ENCODE measurements at regions not wholly inside any gene's neighbourhood (a gene's known extent, or its start where the extent isn't known, plus 50 kb on each side); places are given as distances from the start of the nearest gene placed in this dataset.

- H3K4me2 ChIP-seq (ENCODE audit: low read depth, low read length) = no peak overlapping the region
- no peak overlapping the region for H2BK5ac ChIP-seq (ENCODE audit: low read depth, low read length, poor library complexity, severe bottlenecking)
- no peak overlapping the region for H3K27ac ChIP-seq (ENCODE audit: insufficient read depth, low read length)
- no peak overlapping the region for H3K14ac ChIP-seq (replicated peaks; ENCODE audit: low read depth, low read length)
- no peak overlapping the region for H2BK120ac ChIP-seq (ENCODE audit: low read depth, low read length)
- no peak overlapping the region for H4K91ac ChIP-seq (ENCODE audit: insufficient read depth, low read depth, low read length)
- no peak overlapping the region for H2AK9ac ChIP-seq (replicated peaks; ENCODE audit: low read depth, low read length, poor library complexity)
- TF ChIP-seq CEBPB (IDR thresholded peaks at IDR 0.05; ENCODE audit: low read depth, low read length) (no peak), USF2 (IDR thresholded peaks at IDR 0.05; ENCODE audit: low read depth, low read length) (no peak)
- CTCF ChIA-PET = no interaction called here
- no peak overlapping the region for H2BK15ac ChIP-seq (ENCODE audit: low read depth, low read length)
- dilution Hi-C loops (cut with HindIII; ENCODE audit: low sequenced_read_pairs, unreplicated experiment) (no loop called here), intact Hi-C loops (cut with micrococcal nuclease) (no loop called here), in situ Hi-C loops (cut with MboI; ENCODE audit: low sequenced_read_pairs) (no loop called here)
- H3K9me3 ChIP-seq (ENCODE audit: control insufficient read depth, insufficient read depth, low read length) = peaks cover 6% of the 10 kb centered on the region
- no peaks in the 10 kb centered on the region for H3K27me3 ChIP-seq (ENCODE audit: control insufficient read depth, insufficient read depth, low read length)
- no peak overlapping the region for H3K18ac ChIP-seq (ENCODE audit: low read depth, low read length)
- DNase-seq = no peak
- no peak overlapping the region for H2AFZ ChIP-seq (replicated peaks; ENCODE audit: low read length, poor library complexity)
- no peaks in the 10 kb centered on the region for H4K20me1 ChIP-seq (ENCODE audit: insufficient read depth, low read length)
- H3K36me3 ChIP-seq (ENCODE audit: control insufficient read depth, insufficient read depth, low read length) = no peaks in the 10 kb centered on the region
- H2AK5ac ChIP-seq (ENCODE audit: low read depth, low read length) = no peak overlapping the region
- no peak for ATAC-seq (ENCODE audit: low read depth)
- no peaks in the 10 kb centered on the region for H3K79me1 ChIP-seq (ENCODE audit: low read depth in 1 of 2, low read length in 2 of 2)
- no peaks in the 10 kb centered on the region for H3K4me1 ChIP-seq (ENCODE audit: control insufficient read depth, insufficient read depth, low read length)
- H3K4me3 ChIP-seq (ENCODE audit: insufficient read depth, low read depth, low read length) = no peak overlapping the region
- no peak overlapping the region for H3K56ac ChIP-seq (ENCODE audit: extremely low read depth, insufficient read depth, low read length)
- H3K9ac ChIP-seq (ENCODE audit: low read depth, low read length) = no peak overlapping the region
- H3K4ac ChIP-seq (ENCODE audit: low read depth, low read length) = no peak overlapping the region
- POLR2A ChIA-PET (ENCODE audit: unreplicated experiment) = interaction anchor here (0.7 kb wide), 1 partner anchor 261 kb away, joined by 3 read pairs; no protein-coding TSS in a partner anchor
- H3K23ac ChIP-seq (ENCODE audit: low read depth, low read length) = no peak overlapping the region
- H4K8ac ChIP-seq (ENCODE audit: low read depth in 2 of 2, low read length in 2 of 2) = no peak overlapping the region
- H2BK20ac ChIP-seq (ENCODE audit: low read depth, low read length) = no peak overlapping the region
- H3K9me1 ChIP-seq (ENCODE audit: insufficient read depth, low read length) = no peaks in the 10 kb centered on the region
- no peak overlapping the region for H4K5ac ChIP-seq (ENCODE audit: low read depth, low read length)
- BruUV-seq (replicated peaks) = no TSS peak
Measured at GRCh38 chr4:96166806-96167205, 326.9 kb downstream of the PDHA2 start.
